PC-3 (cell line): ENCODE measurements at regions not wholly inside any gene's neighbourhood (a gene's known extent, or its start where the extent isn't known, plus 50 kb on each side); places are given as distances from the start of the nearest gene placed in this dataset.

Source experiments
- ATAC-seq: fragments of 200-7000 bp; cut with Tn5 transposase; 2 replicates; pipeline ENCODE4 v1.9.1; 2020; ENCODE audit warnings: mild to moderate bottlenecking, moderate library complexity
- BruUV-seq: library from RNA; stranded (reverse); fragments of 400-500 nt; replicated peaks from 2 replicates; lab custom pipeline; 2021; lab: Mats Ljungman, UMichigan
- CTCF ChIA-PET: fragments of 300-600 bp; sonication (Branson Sonifier 250); formaldehyde crosslinking; loops from one replicate; lab custom pipeline; 2022; ENCODE audit warnings: antibody characterized with exemption; lab: Charles Lee
- POLR2A ChIA-PET: fragments of 300-600 bp; sonication (Branson Sonifier 250); formaldehyde crosslinking; loops from one replicate; lab custom pipeline; 2022; ENCODE audit warnings: antibody characterized with exemption; ENCODE audit not compliant: unreplicated experiment; lab: Charles Lee
- DNase-seq: peaks from one replicate; pipeline ENCODE4 v3.0.0-alpha.2; 2015
- H2AFZ ChIP-seq: fragments of 300-600 bp; sonication (generic); 2 replicates; pipeline ENCODE4 v1.6.0; 2016; ENCODE audit warnings: antibody characterized with exemption, low read length
- H3F3A ChIP-seq: fragments of 300-600 bp; sonication (generic); one replicate; pipeline ENCODE4 v1.6.0; 2017; ENCODE audit warnings: antibody characterized with exemption, low read length, control low read depth, mild to moderate bottlenecking; ENCODE audit not compliant: unreplicated experiment
- H3K27ac ChIP-seq: fragments of 300-600 bp; sonication (generic); 2 replicates; pipeline ENCODE4 v1.5.1; 2016; ENCODE audit warnings: mild to moderate bottlenecking, low read length
- H3K27me3 ChIP-seq: fragments of 300-600 bp; sonication (generic); 2 replicates; pipeline ENCODE4 v1.6.1; 2016; ENCODE audit warnings: low read length, mixed read lengths
- H3K36me3 ChIP-seq: fragments of 300-600 bp; sonication (generic); 2 replicates; pipeline ENCODE4 v1.6.1; 2016; ENCODE audit warnings: low read depth, mixed run types, low read length, mixed read lengths
- H3K4me1 ChIP-seq: fragments of 300-600 bp; sonication (generic); 2 replicates; pipeline ENCODE4 v1.5.1; 2016; ENCODE audit warnings: low read length; ENCODE audit not compliant: insufficient read depth
- H3K4me2 ChIP-seq: fragments of 300-600 bp; sonication (generic); 2 replicates; pipeline ENCODE4 v1.6.0; 2016; ENCODE audit warnings: low read length
- H3K4me3 ChIP-seq: fragments of 300-600 bp; sonication (generic); 2 replicates; pipeline ENCODE4 v1.5.1; 2016; ENCODE audit warnings: mild to moderate bottlenecking, low read length, mixed read lengths
- H3K79me2 ChIP-seq: fragments of 300-600 bp; sonication (generic); 2 replicates; pipeline ENCODE4 v1.6.1; 2017; ENCODE audit warnings: low read length, mixed read lengths
- H3K9ac ChIP-seq: fragments of 300-600 bp; sonication (generic); 2 replicates; pipeline ENCODE4 v1.6.0; 2016; ENCODE audit warnings: mild to moderate bottlenecking, low read length
- H3K9me2 ChIP-seq: fragments of 300-600 bp; sonication (generic); replicated peaks from 2 replicates; pipeline ENCODE4 v1.6.1; 2016; ENCODE audit warnings: mixed run types, low read length, mixed read lengths
- H3K9me3 ChIP-seq: fragments of 300-600 bp; sonication (generic); 2 replicates; pipeline ENCODE4 v1.6.1; 2016; ENCODE audit warnings: low read length, mixed read lengths
- H4K20me1 ChIP-seq: fragments of 300-600 bp; sonication (generic); 2 replicates; pipeline ENCODE4 v1.6.1; 2016; ENCODE audit warnings: low read length, mixed read lengths
- CTCF ChIP-seq: fragments of 300-600 bp; sonication (generic); conservative IDR thresholded peaks from 2 replicates; pipeline ENCODE4 v1.5.1; 2017; ENCODE audit warnings: antibody characterized with exemption, low read depth, mild to moderate bottlenecking, low read length
- EZH2 ChIP-seq: fragments of 300-600 bp; sonication (generic); IDR thresholded peaks from one replicate; pipeline ENCODE4 v1.6.1; 2017; ENCODE audit warnings: antibody characterized with exemption, mild to moderate bottlenecking, low read length; ENCODE audit not compliant: unreplicated experiment
- EZH2phosphoT487 ChIP-seq: fragments of 300-600 bp; sonication (generic); IDR thresholded peaks from 2 replicates; pipeline ENCODE4 v1.6.1; 2018; ENCODE audit warnings: mild to moderate bottlenecking, antibody characterized with exemption, low read length, borderline replicate concordance
- intact Hi-C: fragments of 100-400 bp; cut with micrococcal nuclease; formaldehyde crosslinking; loops from 2 replicates; pipeline ENCODE4 v1.9.0; 2023

GRCh38 chr6:3961581-3962215 is 112.5 kb downstream of the FAM50B start:
- H3K9me3 ChIP-seq = no peaks in the 10 kb centered on the region
- H3K4me3 ChIP-seq = no peak overlapping the region
- no peak for ATAC-seq
- intact Hi-C loops = no loop called here
- no peak for TF ChIP-seq EZH2phosphoT487
- no peak for TF ChIP-seq EZH2
- no peak for TF ChIP-seq CTCF
- H3K4me2 ChIP-seq = no peak overlapping the region
- H3K36me3 ChIP-seq = no peaks in the 10 kb centered on the region
- no peak for DNase-seq
- H3K9ac ChIP-seq = no peak overlapping the region
- POLR2A ChIA-PET = no interaction called here
- peaks cover 8% of the 10 kb centered on the region; the same call in 1 of the 2 replicates for H3K4me1 ChIP-seq
- H2AFZ ChIP-seq = no peak overlapping the region
- BruUV-seq = no TSS peak
- no peaks in the 10 kb centered on the region for H3K9me2 ChIP-seq
- no peaks in the 10 kb centered on the region for H3F3A ChIP-seq
- H3K27ac ChIP-seq = no peak overlapping the region
- no peaks in the 10 kb centered on the region for H3K79me2 ChIP-seq
- H3K27me3 ChIP-seq = no peaks in the 10 kb centered on the region
- CTCF ChIA-PET = no interaction called here
- H4K20me1 ChIP-seq = no peaks in the 10 kb centered on the region

GRCh38 chr6:3962291-3963280 is 113.4 kb downstream of the FAM50B start:
- DNase-seq = peak; percentile 43
- no TSS peak for BruUV-seq
- ChIA-PET POLR2A (no interaction called here), CTCF (no interaction called here)
- no peaks in the 10 kb centered on the region for H3F3A ChIP-seq
- intact Hi-C loops = no loop called here
- no peaks in the 10 kb centered on the region for H3K79me2 ChIP-seq
- H3K36me3 ChIP-seq = no peaks in the 10 kb centered on the region
- peaks cover 8% of the 10 kb centered on the region; the same call in 1 of the 2 replicates for H3K4me1 ChIP-seq
- H3K27me3 ChIP-seq = no peaks in the 10 kb centered on the region
- H3K9me2 ChIP-seq = no peaks in the 10 kb centered on the region
- ATAC-seq = no peak
- H4K20me1 ChIP-seq = no peaks in the 10 kb centered on the region
- TF ChIP-seq EZH2phosphoT487 (no peak), EZH2 (no peak), CTCF (no peak)
- no peak overlapping the region for H3K4me3 ChIP-seq
- H3K9me3 ChIP-seq = no peaks in the 10 kb centered on the region
- H3K4me2 ChIP-seq = no peak overlapping the region
- no peak overlapping the region for H2AFZ ChIP-seq
- H3K9ac ChIP-seq = no peak overlapping the region
- no peak overlapping the region for H3K27ac ChIP-seq
